PC-9 (cell line): ENCODE measurements at regions not wholly inside any gene's neighbourhood (a gene's known extent, or its start where the extent isn't known, plus 50 kb on each side); places are given as distances from the start of the nearest gene placed in this dataset.

Experiments used
- CTCF ChIP-seq: fragments of 200-600 bp; sonication (generic); conservative IDR thresholded peaks from 2 replicates; pipeline ENCODE4 v1.6.1; 2017; ENCODE audit warnings: mixed run types, antibody characterized with exemption, mild to moderate bottlenecking, moderate library complexity
- EZH2 ChIP-seq: fragments of 200-600 bp; sonication (generic); IDR thresholded peaks from 2 replicates; pipeline ENCODE4 v1.8.0; 2017; ENCODE audit warnings: antibody characterized with exemption, low read depth

DNA sequence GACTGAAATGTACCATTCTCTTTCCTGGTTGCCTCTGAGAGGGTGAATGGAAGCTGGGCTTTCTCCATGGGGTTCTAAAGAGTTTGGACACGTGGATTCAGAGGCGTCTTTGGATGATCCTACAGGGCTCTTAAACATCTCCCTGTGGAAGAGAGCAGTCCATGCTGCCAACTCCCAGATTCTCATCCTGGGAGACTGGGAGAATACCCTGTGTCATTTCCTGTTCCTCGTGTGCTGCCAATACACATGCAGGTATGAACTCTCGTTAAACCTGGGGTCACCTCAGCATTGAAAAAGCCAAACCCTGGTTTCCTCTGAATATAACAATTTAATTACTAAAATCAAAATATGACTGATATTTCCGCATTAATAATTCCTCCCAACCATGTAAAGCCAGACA, 73.3 kb upstream of the NT5C1B start:
- no peak for TF ChIP-seq CTCF
- no peak for TF ChIP-seq EZH2
